ENCODE measurements at regions not wholly inside any gene's neighbourhood (a gene's known extent, or its start where the extent isn't known, plus 50 kb on each side); places are given as distances from the start of the nearest gene placed in this dataset.

- DNase-seq = peak; percentile 71
These were observed 80.6 kb upstream of the PAK5 start for GRCh38 chr20:9919271-9920014.

DNA sequence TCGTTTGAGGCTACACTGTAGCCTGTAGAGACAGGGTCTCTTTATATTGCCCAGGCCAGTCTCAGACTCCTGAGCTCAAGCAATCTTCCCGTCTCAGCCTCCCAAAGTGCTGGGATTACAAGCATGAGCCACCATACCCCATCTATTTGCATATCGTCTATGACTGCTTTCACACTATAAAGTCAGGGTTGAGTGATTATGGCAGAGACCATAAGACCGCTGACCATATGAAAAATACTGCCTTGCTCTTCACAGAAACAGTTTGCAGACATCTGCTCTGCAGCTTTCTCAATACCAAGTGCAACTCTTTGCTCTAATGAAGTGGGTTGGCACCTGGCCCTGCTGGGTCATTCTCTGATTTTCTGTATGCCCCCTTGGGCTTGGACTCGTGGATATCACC, 79.5 kb upstream of the PAK5 start:
- no peak for DNase-seq

DNA sequence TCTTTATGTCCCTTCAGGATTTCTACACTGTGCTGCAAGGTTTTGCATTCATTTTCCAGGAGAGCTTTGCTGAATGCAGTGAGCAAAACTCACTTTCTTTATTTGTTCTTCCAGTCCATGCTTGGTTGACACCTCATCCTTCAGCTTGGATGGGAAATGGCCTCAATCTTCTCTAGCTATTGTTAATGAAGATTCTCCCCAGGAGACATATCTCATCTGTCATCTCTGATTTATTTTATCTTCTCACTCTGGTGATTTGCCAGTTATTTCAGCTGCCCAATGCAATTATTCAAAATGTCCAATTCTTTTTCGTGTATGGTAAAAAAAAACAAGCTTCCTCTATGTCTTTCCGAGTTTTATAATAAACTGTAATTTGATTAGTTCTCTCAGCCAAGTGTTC, 77.9 kb upstream of the PAK5 start:
- no peak for DNase-seq

GRCh38 chr20:9912858-9913434, 74.1 kb upstream of the PAK5 start:
- peak; percentile 38 for DNase-seq

- no peak for DNase-seq
These were observed 73.4 kb upstream of the PAK5 start for GRCh38 chr20:9912290-9912689.

DNA sequence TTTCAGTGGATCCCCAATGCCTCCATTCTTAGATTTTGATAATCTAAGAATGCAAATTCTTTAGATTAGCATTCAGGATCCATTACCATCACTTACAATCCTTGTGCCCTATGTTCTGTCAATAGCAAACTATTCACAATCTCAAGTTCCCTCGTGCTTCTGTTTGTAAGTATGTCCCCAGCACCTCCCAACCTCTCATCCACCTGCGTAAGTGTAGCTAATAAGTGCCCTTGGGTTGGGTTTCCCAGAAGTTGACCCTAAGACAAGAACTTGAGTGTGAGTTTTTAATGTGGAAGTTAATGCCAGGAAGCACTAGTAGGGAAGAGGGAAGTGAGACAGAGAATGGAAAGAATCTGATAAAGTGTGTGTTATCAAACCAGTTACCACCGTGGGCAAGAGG, 72.6 kb upstream of the PAK5 start:
- DNase-seq = no peak

DNA sequence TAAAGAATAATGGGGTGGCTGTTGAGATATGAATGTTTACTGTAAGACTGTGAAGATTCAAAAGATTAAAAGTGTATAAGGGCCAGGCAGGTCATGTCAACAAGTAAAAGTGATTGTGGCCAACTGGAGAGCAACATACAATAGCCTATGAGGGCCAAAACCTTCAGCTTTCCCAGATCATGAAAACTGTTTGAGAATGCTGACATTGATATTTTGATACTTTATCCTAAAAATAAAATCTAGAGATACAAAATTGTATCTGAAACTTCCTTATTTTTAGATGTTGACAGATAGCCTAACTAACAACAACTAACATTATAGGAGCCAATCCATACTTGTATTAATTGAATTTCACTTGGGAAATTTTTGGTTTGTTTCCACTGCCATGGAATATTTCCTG, 70.3 kb upstream of the PAK5 start:
- no peak for DNase-seq

DNA sequence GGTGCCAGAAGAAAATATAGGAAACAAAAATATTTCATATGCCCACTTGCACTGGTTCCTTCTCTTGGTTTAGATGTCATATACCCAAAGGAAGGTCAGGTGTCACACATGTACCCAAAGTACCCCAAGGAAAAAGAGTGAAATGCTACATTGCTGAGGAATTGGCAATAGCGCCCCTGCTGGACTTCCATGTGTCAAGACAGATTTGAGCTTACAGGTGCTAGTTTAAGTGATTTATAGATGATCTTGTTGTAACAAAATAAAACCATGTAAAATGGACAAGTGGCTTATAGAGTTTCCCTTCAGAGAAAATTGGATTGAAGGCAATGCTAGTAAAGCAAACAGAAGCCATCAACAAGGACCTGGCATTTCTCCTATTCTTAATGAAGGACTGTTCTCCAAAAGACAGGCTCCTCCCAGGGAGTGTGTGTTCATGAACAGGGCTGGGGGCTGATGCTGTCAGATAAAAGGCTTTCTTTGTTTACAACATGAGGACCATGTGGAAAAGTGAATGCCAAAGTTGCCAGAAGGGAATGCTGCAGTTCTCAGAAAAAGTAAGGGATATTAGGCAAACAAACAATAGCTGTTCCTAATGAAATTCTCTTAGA, 64.3 kb upstream of the PAK5 start:
- DNase-seq = no peak

DNA sequence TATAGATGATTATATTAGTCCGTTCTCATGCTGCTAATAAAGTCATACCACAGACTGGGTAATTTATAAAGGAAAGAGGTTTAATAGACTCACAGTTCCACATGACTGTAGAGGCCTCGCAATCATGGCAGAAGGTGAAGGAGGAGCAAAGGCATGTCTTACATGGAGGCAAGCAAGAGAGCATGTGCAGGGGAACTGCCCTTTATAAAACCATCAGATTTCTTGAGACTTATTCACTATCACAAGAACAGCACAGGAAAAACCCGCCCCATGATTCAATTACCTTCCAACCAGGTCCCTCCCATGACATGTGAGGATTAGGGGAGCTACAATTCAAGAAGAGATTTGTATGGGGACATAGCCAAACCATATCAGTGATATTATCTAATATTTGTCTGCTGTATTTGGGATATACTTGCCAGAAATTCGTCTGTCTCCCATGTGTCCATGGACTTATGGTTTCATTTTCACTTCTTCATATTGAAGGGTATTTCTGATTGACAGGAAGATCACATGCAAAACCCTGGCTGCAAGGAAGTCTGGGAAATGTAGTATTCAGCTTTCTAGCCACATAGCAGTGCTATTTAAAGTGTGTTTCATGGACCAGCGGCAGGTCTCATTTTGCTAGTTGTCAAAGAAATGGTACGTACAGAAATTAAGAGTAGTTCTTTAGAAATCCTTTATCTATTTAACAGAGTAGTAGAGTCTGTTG, 50.5 kb upstream of the PAK5 start:
- DNase-seq = peak; percentile 56

All from inflammatory macrophage treated with lipopolysaccharide for 4 hours (primary cell).